Sigmoid colon (tissue), 4 donors: ENCODE measurements at regions not wholly inside any gene's neighbourhood (a gene's known extent, or its start where the extent isn't known, plus 50 kb on each side); places are given as distances from the start of the nearest gene placed in this dataset.

Source experiments
- CTCF ChIP-seq, 4 experiments: fragments of 450-650 bp in 3 of 4; fragments of 200-600 bp in 1 of 4; IDR thresholded peaks; one replicate each; pipeline ENCODE4 v1.5.1; 2016 to 2019; ENCODE audit warnings: antibody characterized with exemption in 4 of 4, mild to moderate bottlenecking in 3 of 4, moderate library complexity in 2 of 4
- POLR2A ChIP-seq, 2 donors: fragments of 450-650 bp; IDR thresholded peaks; one replicate each; pipeline ENCODE4 v1.6.1; 2016; ENCODE audit warnings: antibody characterized with exemption in 2 of 2, mild to moderate bottlenecking in 2 of 2, moderate library complexity in 2 of 2
- POLR2AphosphoS5 ChIP-seq, 4 donors: sonication (generic); formaldehyde crosslinking; IDR thresholded peaks; one replicate each; pipeline ENCODE4 v1.6.1; 2017; ENCODE audit warnings: antibody characterized with exemption in 4 of 4

- TF ChIP-seq POLR2A (IDR thresholded peaks at IDR 0.05) (no peak), CTCF (IDR thresholded peaks at IDR 0.05) (no peak), POLR2AphosphoS5 (IDR thresholded peaks at IDR 0.05) (no peak)
Observed at GRCh38 chr19:29873801-29874575, 62.2 kb downstream of the CCNE1 start.
